NB4 (cell line): ENCODE measurements at regions not wholly inside any gene's neighbourhood (a gene's known extent, or its start where the extent isn't known, plus 50 kb on each side); places are given as distances from the start of the nearest gene placed in this dataset.

Experiments used
- CTCF ChIP-seq: IDR thresholded peaks from one replicate; pipeline ENCODE4 v1.5.1; 2012; ENCODE audit warnings: low read depth, low read length
- MAX ChIP-seq: IDR thresholded peaks from 2 replicates; pipeline ENCODE4 v1.6.1; 2011; ENCODE audit warnings: low read depth, low read length
- POLR2A ChIP-seq: IDR thresholded peaks from 2 replicates; pipeline ENCODE4 v1.6.1; 2011; ENCODE audit warnings: mild to moderate bottlenecking; ENCODE audit not compliant: insufficient read length; ENCODE audit errors: extremely low read depth

GRCh38 chr1:101741910-101742309, 254.8 kb downstream of the OLFM3 start:
- no peak for TF ChIP-seq CTCF
- no peak for TF ChIP-seq POLR2A
- TF ChIP-seq MAX: no peak
